GM12878 (cell line): ENCODE measurements at regions not wholly inside any gene's neighbourhood (a gene's known extent, or its start where the extent isn't known, plus 50 kb on each side); places are given as distances from the start of the nearest gene placed in this dataset.

Experiments used
- ATAC-seq: fragments of 200-7000 bp; cut with Tn5 transposase; 3 replicates; pipeline ENCODE4 v1.9.1; 2020; ENCODE audit warnings: mild to moderate bottlenecking, moderate library complexity
- BruUV-seq: library from RNA; stranded (reverse); fragments of 400-500 nt; replicated peaks from 2 replicates; lab custom pipeline; 2021; lab: Mats Ljungman, UMichigan
- CTCF ChIA-PET: fragments of 300-600 bp; sonication (Branson Sonifier 250); formaldehyde crosslinking; extraction: SDS; loops from one replicate; lab custom pipeline; 2021; ENCODE audit warnings: inconsistent platforms; lab: Yijun Ruan, JAX
- POLR2A ChIA-PET: fragments of 350-600 bp; formaldehyde crosslinking; extraction: SDS; loops from one replicate; lab custom pipeline; 2021; ENCODE audit warnings: inconsistent platforms; lab: Charles Lee
- RAD21 ChIA-PET: fragments of 300-600 bp; sonication (Branson Sonifier 250); formaldehyde crosslinking; loops from one replicate; lab custom pipeline; 2023; ENCODE audit warnings: antibody characterized with exemption; ENCODE audit not compliant: unreplicated experiment; lab: Charles Lee
- SMC1A ChIA-PET: fragments of 300-600 bp; sonication (Branson Sonifier 250); formaldehyde crosslinking; loops from one replicate; lab custom pipeline; 2023; ENCODE audit not compliant: unreplicated experiment, uncharacterized antibody; lab: Charles Lee
- DNase-seq: peaks from one replicate; pipeline ENCODE4 v3.0.0-alpha.2; 2011; ENCODE audit warnings: low read depth, low spot score
- FAIRE-seq: peaks from 3 replicates; lab custom pipeline; 2011; peaks lifted over from hg19 to GRCh38; lab: Jason Lieb, UNC
- H2AFZ ChIP-seq: 2 replicates; pipeline ENCODE4 v1.6.0; 2011; ENCODE audit warnings: low read depth, low read length, control low read depth; ENCODE audit not compliant: control insufficient read depth
- H3K27ac ChIP-seq: 2 replicates; pipeline ENCODE4 v1.5.1; 2011; ENCODE audit warnings: control low read depth; ENCODE audit not compliant: control insufficient read depth, insufficient read depth
- H3K27me3 ChIP-seq, 2 experiments: replicated peaks in 1 of 2; 2 replicates each; pipeline versions ENCODE4 v1.6.0 to v1.6.1; 2011; ENCODE audit warnings: low read length in 1 of 2; ENCODE audit not compliant: control insufficient read depth in 2 of 2, insufficient read depth in 2 of 2
- H3K36me3 ChIP-seq, 2 experiments: 2 replicates each; pipeline ENCODE4 v1.5.1; 2011; ENCODE audit warnings: low read length in 1 of 2; ENCODE audit not compliant: control insufficient read depth in 2 of 2, insufficient read depth in 2 of 2
- H3K4me1 ChIP-seq: 2 replicates; pipeline ENCODE4 v1.6.1; 2011; ENCODE audit warnings: mild to moderate bottlenecking, low read length, moderate library complexity, mixed read lengths; ENCODE audit not compliant: control insufficient read depth, insufficient read depth
- H3K4me2 ChIP-seq: 2 replicates; pipeline ENCODE4 v1.6.0; 2011; ENCODE audit warnings: control low read depth; ENCODE audit not compliant: control insufficient read depth, insufficient read depth
- H3K4me3 ChIP-seq: fragments of 200-600 bp; sonication (generic); 2 replicates; pipeline ENCODE4 v1.5.1; 2016
- H3K79me2 ChIP-seq: 2 replicates; pipeline ENCODE4 v1.6.0; 2011; ENCODE audit warnings: low read length; ENCODE audit not compliant: control insufficient read depth, insufficient read depth
- H3K9ac ChIP-seq: 2 replicates; pipeline ENCODE4 v1.8.0; 2011; ENCODE audit warnings: low read length, control low read depth, mixed read lengths; ENCODE audit not compliant: control insufficient read depth, insufficient read depth
- H3K9me3 ChIP-seq: replicated peaks from 3 replicates; pipeline ENCODE4 v1.5.1; 2011; ENCODE audit warnings: mild to moderate bottlenecking, low read length; ENCODE audit not compliant: control insufficient read depth, insufficient read depth
- H4K20me1 ChIP-seq: 2 replicates; pipeline ENCODE4 v1.6.0; 2011; ENCODE audit not compliant: control insufficient read depth, insufficient read depth
- CBX3 ChIP-seq: fragments of 200-600 bp; sonication (generic); IDR thresholded peaks from 2 replicates; pipeline ENCODE4 v1.6.1; 2016; ENCODE audit warnings: low read depth, borderline replicate concordance
- CEBPZ ChIP-seq: fragments of 150-350 bp; IDR thresholded peaks from 2 replicates; pipeline ENCODE4 v1.6.1; 2016; ENCODE audit warnings: low read depth, low read length
- E2F4 ChIP-seq: IDR thresholded peaks from 2 replicates; pipeline ENCODE4 v1.6.1; 2012; ENCODE audit warnings: low read depth, low read length, improper control_type of control experiment
- IKZF1 ChIP-seq: fragments of 450-650 bp; conservative IDR thresholded peaks from 2 replicates; pipeline ENCODE4 v1.6.1; 2017; ENCODE audit warnings: antibody characterized with exemption, mild to moderate bottlenecking
- KAT2A ChIP-seq: conservative IDR thresholded peaks from 2 replicates; pipeline ENCODE4 v1.6.1; 2011; ENCODE audit warnings: low read depth, low read length; ENCODE audit not compliant: control insufficient read depth
- PAX8 ChIP-seq: fragments of 450-650 bp; IDR thresholded peaks from 2 replicates; pipeline ENCODE4 v1.6.1; 2017; ENCODE audit warnings: mild to moderate bottlenecking, moderate library complexity
- POLR2AphosphoS2 ChIP-seq: IDR thresholded peaks from 2 replicates; pipeline ENCODE4 v1.6.1; 2011; ENCODE audit warnings: low read depth, mild to moderate bottlenecking, low read length, improper control_type of control experiment, moderate library complexity
- RELA ChIP-seq: fragments of 450-650 bp; IDR thresholded peaks from 2 replicates; pipeline ENCODE4 v1.8.0; 2014; ENCODE audit warnings: borderline replicate concordance; ENCODE audit not compliant: partially characterized antibody
- SKIL ChIP-seq: fragments of 450-650 bp; IDR thresholded peaks from 2 replicates; pipeline ENCODE4 v1.6.1; 2017; ENCODE audit warnings: mild to moderate bottlenecking, low read depth, inconsistent platforms; ENCODE audit not compliant: poor library complexity, severe bottlenecking
- USF1 ChIP-seq: IDR thresholded peaks from 2 replicates; pipeline ENCODE4 v1.6.1; 2011; ENCODE audit warnings: borderline replicate concordance, low read depth, mild to moderate bottlenecking, moderate library complexity, mixed read lengths, low read length; ENCODE audit not compliant: insufficient read depth; ENCODE audit errors: extremely low read length
- YBX1 ChIP-seq: fragments of 450-650 bp; IDR thresholded peaks from 2 replicates; pipeline ENCODE4 v1.6.1; 2016; ENCODE audit warnings: antibody characterized with exemption
- WGBS: methylation state at CpG from one replicate; pipeline ENCODE4 v1.1.6; 2016; ENCODE audit warnings: low lambda C conversion rate; ENCODE audit not compliant: insufficient replicate concordance, insufficient coverage; ENCODE audit errors: missing lambda C conversion rate; 5-methylcytosine and 5-hydroxymethylcytosine counted together
- in situ Hi-C: fragments of 300-500 bp; cut with MboI; formaldehyde crosslinking; loops from 9 replicates; pipeline ENCODE4 v1.14.3; 2018; ENCODE audit warnings: mixed read lengths
- intact Hi-C: fragments of 100-400 bp; cut with micrococcal nuclease; formaldehyde crosslinking; loops from one replicate; pipeline ENCODE4 v1.14.2; 2022; ENCODE audit not compliant: unreplicated experiment

- ATAC-seq = no peak
- ChIA-PET RAD21 (no interaction called here), POLR2A (no interaction called here), SMC1A (interaction anchor here (0.6 kb wide), 1 partner anchor 20 kb away, joined by 4 read pairs; no protein-coding TSS in a partner anchor), CTCF (no interaction called here)
- no peaks in the 10 kb centered on the region for H3K4me1 ChIP-seq
- H4K20me1 ChIP-seq = no peaks in the 10 kb centered on the region
- H3K9me3 ChIP-seq = no peaks in the 10 kb centered on the region
- no peaks in the 10 kb centered on the region for H3K79me2 ChIP-seq
- intact Hi-C loops (no loop called here), in situ Hi-C loops (no loop called here)
- no peak overlapping the region for H3K9ac ChIP-seq
- H2AFZ ChIP-seq = no peak overlapping the region
- no peak for DNase-seq
- H3K4me3 ChIP-seq = no peak overlapping the region
- no peak for FAIRE-seq
- BruUV-seq = no TSS peak
- no peak overlapping the region for H3K4me2 ChIP-seq
- TF ChIP-seq CEBPZ = no peak
- no peak for TF ChIP-seq KAT2A
- no peak for TF ChIP-seq POLR2AphosphoS2
- TF ChIP-seq RELA = no peak
- TF ChIP-seq CBX3 = no peak
- no peak for TF ChIP-seq YBX1
- no peak for TF ChIP-seq SKIL
- no peak for TF ChIP-seq IKZF1
- TF ChIP-seq E2F4 = no peak
- TF ChIP-seq PAX8 = no peak
- no peak for TF ChIP-seq USF1
- H3K27me3 ChIP-seq = no peaks in the 10 kb centered on the region
- 19% methylated on average over 4 of the region's 4 CpGs for WGBS
- no peaks in the 10 kb centered on the region for H3K36me3 ChIP-seq
- no peak overlapping the region for H3K27ac ChIP-seq
These were observed 195.4 kb upstream of the TBX3 start for GRCh38 chr12:114879354-114879753.
